ENCODE measurements at regions not wholly inside any gene's neighbourhood (a gene's known extent, or its start where the extent isn't known, plus 50 kb on each side); places are given as distances from the start of the nearest gene placed in this dataset.

DNA sequence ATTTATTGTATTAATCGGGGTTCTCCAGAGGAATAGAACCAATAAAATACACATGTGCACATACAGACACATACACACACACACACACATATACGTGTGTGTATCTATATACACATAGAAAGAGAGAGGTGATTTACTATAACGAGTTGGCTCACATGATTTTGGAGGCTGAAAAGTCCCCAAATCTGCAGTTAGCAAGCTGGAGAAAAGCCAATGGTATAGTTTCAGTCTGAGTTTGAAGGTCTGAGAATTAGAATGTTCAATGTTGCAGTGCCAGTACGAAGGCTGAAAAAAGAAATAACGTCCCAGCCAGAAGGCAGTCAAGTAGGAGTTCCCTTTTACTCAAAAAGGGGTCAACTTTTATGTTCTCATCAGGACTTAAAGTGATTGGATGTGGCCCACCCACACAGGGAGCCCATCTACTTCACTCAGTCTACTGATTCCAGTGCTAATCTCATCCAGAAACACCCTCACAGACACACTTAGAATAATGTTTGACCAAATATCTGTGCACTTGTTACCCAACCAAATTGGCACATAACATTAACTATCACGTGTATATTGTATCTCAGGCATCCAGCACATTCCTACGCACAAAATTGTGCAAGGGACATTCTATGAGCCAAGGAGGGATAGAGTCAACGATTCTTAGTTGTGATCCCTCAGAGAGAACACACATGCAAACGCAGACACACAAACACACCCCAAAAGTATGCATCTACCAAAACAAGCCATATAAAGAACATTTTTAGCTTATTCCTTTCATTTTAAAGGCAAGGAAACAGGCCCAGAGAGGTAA lies 195.5 kb upstream of the DUSP10 start:
- no peak for DNase-seq (ENCODE audit: low read depth in 3 of 3, low spot score in 1 of 3)

DNA sequence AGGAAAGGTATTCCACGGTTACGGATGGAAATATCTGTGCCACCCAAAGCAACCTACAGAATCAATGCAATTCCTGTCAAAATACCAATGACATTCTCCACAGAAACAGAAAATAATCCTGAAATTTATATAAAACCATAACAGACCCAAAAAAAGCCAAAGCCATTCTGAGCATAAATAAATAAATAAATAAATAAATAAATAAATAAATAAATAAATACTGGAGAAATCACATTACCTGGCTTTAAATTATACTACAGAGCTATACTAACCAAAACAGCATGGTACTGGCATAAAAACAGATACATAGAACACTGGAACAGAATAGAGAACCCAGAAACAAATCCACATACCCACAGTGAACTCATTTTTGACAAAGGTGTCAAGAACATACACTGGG lies 191.9 kb upstream of the DUSP10 start:
- no peak for DNase-seq (ENCODE audit: low read depth in 3 of 3, low spot score in 1 of 3)

DNA sequence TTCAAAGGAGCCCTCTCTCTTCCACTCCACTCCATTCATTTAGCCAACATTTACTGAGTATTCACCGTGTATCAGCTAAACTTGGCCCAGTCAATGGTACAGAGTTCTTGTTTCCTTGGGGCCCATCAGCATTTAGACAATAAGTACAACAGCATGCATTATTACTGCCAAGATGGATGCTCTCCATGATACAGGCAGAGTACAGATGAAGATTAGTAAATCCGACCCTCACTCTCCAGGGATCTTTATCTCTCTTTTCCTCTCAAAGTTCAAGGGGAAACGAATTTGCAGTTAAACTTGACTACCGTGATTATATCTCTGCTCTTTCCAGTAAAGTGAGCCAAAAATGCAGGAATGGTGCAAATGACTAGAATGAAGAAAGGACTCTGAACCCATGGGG lies 184.6 kb upstream of the DUSP10 start:
- DNase-seq (ENCODE audit: low read depth in 3 of 3, low spot score in 1 of 3), result no peak

DNA sequence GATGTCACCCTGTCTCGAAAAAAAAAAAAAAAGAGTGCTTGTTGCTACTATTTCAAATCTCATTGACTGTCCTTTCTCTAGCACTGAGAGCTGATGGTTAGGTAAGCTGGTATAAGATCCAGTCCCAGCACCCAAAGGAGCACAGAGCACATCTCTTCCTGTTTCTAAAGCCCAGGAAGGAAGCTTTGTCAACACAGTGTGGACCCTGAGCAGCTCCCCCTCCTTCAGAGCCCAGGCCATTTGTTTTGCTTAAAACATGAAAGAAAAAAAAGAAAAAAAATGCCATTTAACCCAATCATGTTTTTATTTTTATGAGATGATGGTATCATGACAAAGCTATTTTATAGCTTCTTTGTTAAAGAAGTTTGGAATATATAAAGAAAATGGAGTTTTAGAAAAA lies 184.1 kb upstream of the DUSP10 start:
- DNase-seq (ENCODE audit: low read depth in 3 of 3, low spot score in 1 of 3), result no peak

DNA sequence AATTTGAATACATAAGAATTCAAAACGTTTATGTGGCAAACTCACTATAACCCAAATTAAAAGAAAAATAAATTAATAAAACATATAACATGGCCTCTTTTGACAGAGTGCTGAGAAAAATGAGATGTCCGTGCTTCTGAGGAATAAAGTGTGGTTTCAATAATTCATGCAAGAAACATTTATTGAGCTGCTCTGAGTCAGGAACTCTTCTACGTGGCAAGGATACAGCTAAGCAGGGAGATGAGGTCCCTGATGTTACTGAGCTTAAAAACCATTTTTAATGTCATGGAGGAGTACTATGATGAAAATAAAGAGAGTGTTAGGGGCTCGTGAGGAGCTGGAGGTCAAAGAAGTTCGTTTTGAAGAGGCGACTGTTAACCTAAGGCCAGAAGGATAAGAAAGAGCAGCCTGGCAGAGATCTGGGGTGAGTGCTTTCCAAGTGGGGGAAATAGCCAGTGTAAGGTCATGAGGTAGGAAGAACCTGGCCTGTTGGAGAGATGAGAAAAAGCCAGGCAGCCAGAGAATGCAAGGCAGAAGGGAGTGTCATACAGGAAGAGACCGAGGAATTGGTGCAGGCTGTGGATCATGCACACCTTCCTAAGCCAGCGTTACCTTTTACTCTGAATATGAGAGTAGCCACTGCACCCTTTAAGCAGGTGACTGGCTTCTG lies 182.2 kb upstream of the DUSP10 start:
- no peak for DNase-seq (ENCODE audit: low read depth in 3 of 3, low spot score in 1 of 3)

DNA sequence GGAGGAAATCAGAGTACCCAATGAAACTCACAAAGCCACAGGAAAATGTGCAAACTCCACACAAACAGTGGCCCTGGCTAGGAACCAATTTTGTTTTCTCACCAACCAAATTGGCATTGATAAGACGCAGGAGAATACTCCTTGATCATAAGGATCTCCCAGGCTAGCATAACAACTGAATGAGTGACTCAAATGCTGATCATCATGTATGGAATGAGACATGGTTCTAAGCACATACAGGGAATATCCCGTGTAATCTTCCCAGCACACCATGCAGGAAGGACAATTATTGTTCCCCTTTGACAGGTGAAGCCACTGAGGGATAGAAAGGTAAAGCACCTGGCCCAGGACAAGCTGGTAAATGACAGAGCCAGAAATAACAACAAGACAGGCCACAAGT lies 180.0 kb upstream of the DUSP10 start:
- DNase-seq (ENCODE audit: low read depth in 3 of 3, low spot score in 1 of 3), result no peak

DNA sequence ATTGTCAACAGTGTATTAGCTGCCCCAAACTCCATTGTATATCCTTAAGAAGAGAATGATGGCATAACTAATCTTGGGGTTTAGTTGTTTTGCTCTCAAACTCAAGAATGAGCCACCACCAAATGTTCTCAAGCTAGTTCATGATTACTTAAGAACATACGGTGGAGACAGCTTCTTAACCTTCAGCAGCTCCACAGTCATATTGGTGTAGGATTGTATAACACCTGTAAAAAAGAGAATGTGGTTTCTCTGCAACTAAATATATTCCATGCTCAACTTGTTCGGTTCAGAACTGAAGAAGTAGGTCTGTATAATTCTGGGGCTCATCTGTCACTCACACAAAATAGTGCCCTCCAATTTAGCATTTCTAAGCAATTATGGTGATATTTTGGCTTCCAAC lies 177.9 kb upstream of the DUSP10 start:
- DNase-seq (ENCODE audit: low read depth in 3 of 3, low spot score in 1 of 3), result no peak

DNA sequence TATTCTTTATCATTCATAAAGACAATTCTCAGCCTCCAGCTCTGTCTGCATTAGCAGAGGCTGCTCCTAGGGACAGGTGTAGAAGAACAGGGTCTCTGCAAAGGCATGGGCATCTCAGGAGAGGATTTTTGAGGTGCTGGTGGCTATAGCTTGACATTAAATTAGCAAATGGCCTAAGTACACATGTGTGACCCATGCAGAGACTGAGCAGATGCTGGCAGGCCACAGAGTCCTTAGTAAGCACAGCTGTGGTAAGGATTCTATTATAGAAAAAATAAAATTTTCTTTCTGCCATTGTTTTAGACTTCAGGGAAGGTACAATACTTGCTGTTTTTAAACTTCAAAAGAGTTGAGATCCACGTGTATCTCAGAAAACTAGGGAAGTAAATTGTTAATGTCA lies 177.5 kb upstream of the DUSP10 start:
- DNase-seq (ENCODE audit: low read depth in 3 of 3, low spot score in 1 of 3), result no peak

DNA sequence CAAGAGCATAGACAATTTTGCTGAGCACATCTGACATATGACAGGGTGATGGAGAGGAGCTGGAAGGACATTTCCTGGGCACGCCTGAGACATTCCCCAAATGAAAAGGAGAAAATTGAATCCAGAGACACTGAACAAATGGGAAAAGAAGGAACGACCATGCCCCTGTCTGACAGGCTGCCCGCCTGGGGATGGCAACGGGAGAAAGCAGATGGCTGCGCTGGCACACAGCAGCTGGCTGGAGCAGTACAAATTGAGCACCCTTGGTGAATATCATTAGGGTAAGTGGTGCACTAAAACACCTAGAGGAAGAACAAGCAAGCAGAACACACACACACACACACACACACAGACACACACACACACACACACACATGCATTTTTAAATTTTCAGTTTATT lies 174.3 kb upstream of the DUSP10 start:
- no peak for DNase-seq (ENCODE audit: low read depth in 3 of 3, low spot score in 1 of 3)

DNA sequence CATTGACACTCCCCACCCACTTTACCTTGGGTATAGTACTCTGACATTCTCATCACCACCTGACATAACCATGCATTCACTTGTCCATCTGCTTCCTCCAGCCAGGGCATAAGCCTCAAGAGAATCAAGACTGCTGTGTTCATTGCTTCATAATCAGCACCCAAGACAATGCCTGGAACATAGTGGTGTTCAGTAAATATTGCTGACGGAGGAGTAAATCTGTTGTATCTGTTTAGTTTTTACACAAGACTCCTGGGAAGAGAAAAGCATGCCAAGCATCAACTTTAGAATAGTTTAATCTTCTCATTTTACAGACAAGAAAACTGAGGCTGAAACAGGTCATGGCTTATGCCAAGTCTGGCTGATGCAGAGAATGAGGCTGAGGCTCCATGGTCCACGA lies 173.9 kb upstream of the DUSP10 start:
- no peak for DNase-seq (ENCODE audit: low read depth in 3 of 3, low spot score in 1 of 3)

DNA sequence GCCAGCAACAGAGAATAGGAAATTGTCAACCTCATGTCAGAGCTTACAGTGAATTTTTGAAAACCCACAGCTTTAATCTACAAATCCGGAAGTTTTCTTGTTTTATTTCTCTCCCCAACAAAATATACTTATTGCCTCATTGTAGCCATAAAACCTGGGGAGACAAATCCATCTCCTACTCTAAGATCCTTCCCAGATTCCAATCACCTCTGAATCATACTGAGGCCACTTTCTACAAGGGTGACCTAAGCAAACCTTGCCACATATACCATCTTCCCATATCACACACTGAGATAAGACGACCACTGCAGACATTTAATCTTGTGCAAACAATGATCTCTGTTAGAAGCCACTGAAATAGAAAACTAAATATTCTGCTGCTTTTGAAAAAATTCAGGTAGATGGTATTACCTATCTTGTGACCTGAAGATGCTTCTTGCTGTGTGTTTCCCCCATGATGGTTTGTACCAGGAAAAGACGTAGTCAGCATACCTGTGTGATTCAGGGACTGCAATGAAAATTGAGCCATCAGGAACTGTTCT lies 171.5 kb upstream of the DUSP10 start:
- DNase-seq (ENCODE audit: low read depth in 3 of 3, low spot score in 1 of 3), result no peak

DNA sequence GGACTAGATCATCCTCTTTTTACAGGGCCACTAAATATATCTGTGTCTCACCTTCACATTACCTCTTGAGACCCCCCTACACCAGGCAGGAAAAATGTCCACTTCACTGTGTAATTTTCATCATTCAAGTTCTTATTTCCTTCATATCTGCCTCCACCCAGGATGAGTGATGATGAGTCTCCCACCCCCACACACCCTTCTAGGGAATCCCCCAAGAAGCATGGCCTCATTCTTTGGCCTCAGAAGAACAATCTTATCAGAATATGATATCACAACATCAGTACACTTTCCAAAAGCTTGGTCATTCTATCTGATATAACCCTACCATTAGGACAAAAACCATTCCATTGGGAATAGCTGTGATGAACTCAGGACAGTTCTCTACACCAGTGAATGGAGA lies 170.3 kb upstream of the DUSP10 start:
- DNase-seq (ENCODE audit: low read depth in 3 of 3, low spot score in 1 of 3), result no peak

DNA sequence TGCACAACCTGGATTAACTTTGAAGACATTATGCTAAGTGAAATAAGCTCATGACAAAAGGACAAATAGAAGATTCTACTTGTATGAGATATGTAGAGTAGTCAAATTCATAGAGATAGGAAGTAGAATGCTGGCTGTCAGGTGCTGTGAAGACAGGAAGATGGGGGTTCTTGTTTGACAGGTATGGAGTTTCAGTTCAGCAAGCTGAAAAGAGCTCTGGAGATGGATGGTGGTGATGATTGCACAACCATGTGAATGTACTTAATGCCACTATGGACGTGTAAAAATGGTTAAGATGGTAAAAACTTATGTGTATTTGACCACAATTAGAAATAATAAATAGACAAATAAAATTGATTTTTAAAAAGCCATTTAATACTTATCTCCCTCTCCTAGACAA lies 169.8 kb upstream of the DUSP10 start:
- DNase-seq (ENCODE audit: low read depth in 3 of 3, low spot score in 1 of 3), result no peak

DNA sequence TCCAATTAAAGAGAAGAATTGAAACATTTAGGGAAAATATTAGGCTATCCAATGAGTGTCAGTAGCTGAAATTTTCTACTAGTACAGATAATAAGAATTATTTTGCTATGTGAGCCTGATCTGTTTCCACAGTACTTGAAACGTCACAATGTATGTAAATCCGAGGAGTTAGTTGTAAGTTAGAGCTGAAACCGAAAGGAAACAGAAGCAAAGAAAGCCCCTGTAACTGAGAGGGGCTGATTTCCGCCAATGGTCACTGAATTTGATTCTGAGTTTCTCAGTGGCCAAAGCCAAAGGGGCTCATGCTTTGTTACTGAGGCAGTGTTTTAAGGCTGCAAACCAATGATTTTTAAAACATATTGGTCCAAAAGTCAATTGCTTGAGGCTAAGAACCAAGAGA lies 168.3 kb upstream of the DUSP10 start:
- DNase-seq (ENCODE audit: low read depth in 3 of 3, low spot score in 1 of 3), result no peak

DNA sequence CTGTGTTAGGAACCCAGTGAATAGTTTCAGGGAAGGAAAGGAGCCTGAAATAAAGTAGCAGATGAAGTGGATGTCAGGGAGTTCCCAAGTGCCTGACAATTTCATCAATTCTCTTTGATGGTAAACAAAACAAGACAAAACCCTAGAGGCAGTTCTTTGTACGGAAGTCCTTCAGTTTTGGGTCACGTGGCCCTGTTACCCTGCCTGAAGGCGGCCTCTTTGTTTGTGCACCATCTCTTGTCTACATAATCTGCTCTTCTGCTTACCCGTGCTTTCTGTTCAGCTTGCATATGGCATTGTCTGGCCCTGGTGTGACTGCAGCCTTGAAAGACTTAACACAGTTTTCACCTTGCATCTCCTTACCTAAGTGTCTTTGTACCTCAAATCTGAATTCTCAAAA lies 166.7 kb upstream of the DUSP10 start:
- DNase-seq (ENCODE audit: low read depth in 3 of 3, low spot score in 1 of 3), result no peak

DNA sequence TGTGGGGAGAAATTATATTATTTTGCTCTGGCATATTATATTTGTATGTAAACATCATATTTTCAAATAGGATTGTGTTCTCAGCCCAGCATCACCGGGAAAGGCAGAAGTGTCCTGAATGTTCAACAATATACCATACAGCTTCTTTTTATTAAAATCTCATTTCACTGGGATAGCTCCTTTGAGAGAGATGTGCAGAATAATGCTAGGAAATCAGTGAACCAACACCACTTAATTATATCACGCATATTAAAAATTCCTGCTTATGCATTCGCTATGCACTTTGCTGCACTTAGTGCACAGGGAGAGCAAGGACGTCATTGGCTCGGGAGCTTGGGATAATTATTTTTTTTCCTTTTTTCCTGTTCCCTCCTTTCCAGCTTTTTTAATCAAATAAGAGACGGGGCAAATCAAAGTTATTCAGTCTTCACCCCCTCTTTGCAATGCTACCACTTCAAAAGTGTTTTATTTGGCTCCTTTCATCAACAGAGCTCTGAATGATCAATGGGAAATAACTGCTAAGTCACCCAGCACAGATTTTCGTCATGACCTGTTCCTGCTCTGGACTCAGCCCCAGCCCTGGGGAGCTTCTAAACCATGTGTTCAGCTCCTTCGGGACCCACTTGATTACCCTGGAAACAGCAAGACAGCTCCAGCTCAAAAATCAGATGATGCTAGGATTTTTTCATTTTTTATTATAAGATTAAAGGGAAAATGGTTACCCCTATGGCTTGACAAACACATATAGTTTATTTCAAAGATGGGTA lies 165.5 kb upstream of the DUSP10 start:
- no peak for DNase-seq (ENCODE audit: low read depth in 3 of 3, low spot score in 1 of 3)

DNA sequence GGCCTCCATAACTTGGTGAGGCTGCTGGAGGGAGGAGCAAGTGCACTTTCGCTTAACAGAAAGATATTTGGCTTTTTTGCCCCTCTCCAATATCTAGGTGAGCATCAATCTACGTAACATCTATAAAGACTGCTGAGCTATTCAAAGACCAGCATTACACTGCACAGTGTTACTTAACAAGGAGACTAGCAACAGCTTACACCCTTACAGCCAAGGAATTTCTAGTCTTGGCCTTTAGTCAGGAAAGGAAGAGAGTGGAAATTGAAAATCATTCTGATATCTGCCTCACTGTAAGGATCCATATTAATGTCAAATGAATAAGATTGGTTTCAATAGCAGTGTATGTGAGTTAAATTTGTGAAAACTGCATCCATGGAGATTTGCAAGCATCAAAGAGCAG lies 163.9 kb upstream of the DUSP10 start:
- DNase-seq (ENCODE audit: low read depth in 3 of 3, low spot score in 1 of 3), result no peak

DNA sequence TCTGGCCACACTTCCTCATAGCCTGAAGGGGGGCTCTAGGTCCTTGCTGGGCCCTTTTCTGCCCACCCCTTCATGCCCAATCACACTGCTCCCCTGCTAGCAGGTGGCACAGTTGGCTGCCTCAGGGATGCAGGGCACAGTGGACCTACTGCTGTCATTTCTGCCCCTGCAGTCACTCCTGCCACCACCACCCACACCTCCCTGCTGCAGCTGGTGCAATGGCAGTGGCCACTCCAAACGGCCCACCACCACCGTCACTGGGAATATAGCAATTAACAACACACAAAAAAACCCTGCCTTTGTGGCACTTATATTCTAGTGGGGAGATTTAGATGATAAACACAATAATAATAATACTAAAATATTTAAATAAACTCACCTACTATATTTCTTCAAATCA lies 162.4 kb upstream of the DUSP10 start:
- DNase-seq (ENCODE audit: low read depth in 3 of 3, low spot score in 1 of 3), result no peak

DNA sequence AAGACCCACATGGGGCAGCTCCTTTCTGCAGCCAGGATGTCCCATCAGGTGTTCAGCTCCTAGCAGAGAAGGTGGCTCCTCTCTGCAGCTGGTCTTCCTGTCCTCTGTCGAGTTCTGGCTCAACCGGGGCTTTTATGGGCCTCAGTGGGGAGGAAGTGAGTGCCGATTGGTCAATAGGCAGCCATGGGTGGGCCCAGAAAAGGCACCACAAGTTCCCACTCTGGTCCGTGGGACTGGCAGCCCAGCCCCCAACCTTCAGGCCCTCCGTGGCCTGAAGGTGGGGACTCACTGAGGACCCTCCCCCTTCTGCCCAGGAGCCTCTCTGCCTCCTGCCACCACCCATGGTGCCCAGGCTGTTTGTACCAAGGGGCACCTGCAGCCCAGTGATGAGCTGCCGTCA lies 161.7 kb upstream of the DUSP10 start:
- DNase-seq (ENCODE audit: low read depth in 3 of 3, low spot score in 1 of 3), result no peak

DNA sequence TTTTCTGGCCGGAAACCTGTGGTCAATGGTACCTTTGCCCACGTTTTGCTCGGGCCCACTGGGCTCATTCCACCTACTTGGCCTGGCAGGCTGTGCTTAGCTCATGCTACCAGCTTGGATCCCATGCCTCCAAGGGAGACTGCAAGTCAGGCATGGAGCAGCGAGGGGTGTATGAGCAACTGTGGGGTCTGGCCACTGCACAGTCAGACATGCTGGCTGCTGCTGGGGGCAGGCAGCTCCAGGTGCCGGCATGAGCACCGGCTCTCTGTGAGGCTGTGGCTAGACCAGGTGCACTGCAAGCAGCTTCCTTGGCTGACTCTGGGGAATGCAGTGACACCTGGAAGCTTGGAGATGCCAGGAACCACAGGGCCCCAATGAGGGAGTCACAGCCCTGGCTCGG lies 161.1 kb upstream of the DUSP10 start:
- DNase-seq (ENCODE audit: low read depth in 3 of 3, low spot score in 1 of 3), result no peak

DNA sequence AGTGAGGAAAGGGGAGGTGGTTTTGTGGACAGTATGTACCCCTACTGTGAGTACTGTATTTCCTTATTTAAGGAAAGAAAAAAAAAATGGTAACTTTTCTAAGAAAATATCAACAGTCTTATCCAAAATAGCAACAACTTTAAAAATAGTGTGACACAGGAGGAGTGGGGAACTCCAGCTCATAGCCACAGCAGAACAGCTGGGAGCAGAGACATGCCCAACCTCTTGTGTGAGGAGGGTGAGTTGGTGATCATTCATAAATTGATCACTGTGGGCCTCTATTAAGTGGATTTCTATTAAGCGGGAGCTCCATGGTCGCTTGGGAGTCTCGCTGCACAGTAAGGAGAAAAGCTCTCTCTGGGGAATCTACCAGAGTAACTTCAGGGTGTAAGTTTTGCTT lies 158.8 kb upstream of the DUSP10 start:
- no peak for DNase-seq (ENCODE audit: low read depth in 3 of 3, low spot score in 1 of 3)

DNA sequence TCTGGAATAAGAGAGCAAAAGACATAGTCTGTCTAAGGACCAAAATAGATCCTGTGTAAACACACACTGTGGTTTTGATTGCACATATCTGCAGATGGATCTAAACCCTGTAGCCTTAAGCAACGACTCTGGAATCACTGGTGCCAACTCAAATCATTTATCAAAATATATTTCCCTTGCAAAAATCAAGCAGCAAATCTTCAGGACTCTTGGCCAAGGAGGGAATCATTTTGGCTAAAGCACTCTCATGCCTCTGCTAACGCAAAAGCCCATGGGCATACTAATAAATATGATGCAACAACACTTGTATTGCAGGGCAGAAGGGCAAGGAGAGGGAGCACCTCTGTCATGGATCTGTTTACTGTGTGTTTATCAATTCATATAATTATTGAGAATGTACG lies 155.4 kb upstream of the DUSP10 start:
- no peak for DNase-seq (ENCODE audit: low read depth in 3 of 3, low spot score in 1 of 3)

Measured in stimulated activated CD4-positive, alpha-beta T cell treated with anti-CD3 and anti-CD28 coated beads, TNF-alpha, amount 100 ng/mL, for 1 hour (primary cell).